GM18868 (cell line): ENCODE measurements at regions not wholly inside any gene's neighbourhood (a gene's known extent, or its start where the extent isn't known, plus 50 kb on each side); places are given as distances from the start of the nearest gene placed in this dataset.

Experiments used
- ATAC-seq: cut with Tn5 transposase; IDR thresholded peaks from one replicate; pipeline ENCODE4 v1.9.1; 2021; ENCODE audit warnings: mild to moderate bottlenecking, moderate library complexity; ENCODE audit not compliant: unreplicated experiment

DNA sequence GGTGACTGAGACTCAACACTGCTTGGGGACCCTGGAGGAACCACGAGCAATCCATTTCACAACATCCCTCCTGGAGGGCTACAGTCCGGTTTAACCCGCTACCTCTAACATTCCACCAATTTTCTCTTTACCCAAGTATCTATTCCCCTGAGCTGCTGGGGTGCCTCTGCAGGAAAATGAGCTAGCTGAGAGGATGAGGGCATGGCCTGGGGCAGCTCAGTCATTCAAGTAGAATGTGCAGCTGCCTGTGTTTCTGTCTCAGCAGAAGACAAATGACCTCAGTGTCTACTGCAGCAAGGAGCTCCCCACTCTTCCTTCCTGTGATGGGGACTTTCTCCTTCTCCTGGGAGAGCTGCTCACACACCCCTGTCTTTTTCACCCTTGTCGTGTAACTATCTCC is 120.8 kb downstream of the ZNF518B start:
- no peak for ATAC-seq

DNA sequence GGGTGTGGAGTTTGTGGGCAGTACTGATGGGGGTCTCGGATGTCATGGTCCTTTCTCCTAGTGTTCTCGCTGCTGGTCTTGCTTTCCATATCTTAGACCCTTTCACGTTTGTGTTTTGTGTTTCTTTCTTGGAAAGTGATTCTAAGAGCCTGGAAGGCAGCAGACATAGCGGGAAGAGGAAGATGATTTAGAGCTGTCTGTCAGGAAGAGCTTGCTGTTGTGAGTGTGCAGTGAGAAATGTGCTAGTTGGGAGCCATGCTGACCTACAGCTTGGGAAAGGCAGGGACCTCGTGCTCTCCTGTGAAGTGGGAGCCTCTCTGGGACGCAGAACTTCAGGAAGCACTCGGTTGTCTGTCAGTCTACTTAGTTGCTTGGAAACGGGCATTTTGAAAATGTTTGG is 122.2 kb downstream of the ZNF518B start:
- no peak for ATAC-seq

DNA sequence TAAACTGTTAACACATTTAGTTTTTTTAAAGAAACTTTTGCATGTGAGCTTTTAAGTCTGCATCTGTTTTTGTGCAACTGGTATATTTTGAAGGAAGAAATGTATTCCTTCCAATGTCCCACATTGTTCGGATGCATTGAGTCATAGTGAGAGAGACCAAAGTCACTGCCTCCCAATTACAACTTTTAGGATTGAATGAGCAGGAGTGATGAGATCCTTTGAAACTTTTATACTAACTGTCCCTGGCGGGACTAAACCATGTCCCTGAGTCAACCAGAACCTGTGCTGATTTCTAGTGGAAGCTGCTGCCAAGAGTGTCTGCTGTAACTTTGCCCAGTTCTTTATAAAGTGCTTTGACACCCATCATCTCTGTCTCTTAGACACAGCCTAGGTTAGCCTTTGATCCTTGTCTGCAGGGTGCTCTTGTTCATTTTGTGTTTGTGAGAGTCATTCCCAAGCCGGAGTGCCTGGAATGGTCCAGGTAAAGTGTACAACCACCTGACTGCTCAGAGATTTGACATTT is 122.7 kb downstream of the ZNF518B start:
- no peak for ATAC-seq

DNA sequence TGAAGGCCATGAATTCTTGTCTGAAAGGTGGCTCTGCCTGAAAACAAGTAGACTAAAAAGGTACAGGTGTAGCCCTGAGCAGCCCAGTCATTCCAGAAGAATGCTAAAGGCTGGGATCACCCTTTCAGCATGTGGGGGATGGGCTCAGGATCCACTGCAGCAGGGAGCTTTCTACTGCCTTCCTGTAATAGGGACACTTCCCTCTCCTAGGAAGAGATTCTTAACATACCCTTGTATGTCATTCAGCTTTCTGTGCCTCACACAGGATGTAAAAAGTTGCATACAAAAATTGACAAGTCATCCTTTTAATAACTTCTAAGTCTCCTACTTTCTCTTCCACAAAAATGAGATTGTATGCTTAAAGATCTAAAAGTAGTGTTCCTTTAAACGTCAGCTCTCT is 123.3 kb downstream of the ZNF518B start:
- ATAC-seq, result no peak

DNA sequence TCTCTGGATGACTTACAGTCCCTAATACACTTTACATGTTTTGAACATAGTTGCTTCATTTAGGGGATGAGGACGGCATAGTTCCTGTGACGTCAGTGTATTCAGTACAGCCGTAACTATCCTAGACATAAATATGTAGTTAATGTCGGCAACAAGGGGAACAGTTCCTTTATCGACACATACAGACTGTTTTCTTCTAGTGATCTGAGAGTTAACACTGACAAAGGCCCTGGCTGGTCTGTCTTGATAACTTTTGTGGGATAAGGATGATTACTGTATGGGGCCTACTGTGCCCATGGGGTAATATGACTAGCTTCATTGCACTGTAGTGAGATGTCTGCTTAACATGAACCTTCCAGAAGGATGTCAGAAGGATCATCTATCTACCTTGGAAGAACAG is 131.2 kb downstream of the ZNF518B start:
- no peak for ATAC-seq

DNA sequence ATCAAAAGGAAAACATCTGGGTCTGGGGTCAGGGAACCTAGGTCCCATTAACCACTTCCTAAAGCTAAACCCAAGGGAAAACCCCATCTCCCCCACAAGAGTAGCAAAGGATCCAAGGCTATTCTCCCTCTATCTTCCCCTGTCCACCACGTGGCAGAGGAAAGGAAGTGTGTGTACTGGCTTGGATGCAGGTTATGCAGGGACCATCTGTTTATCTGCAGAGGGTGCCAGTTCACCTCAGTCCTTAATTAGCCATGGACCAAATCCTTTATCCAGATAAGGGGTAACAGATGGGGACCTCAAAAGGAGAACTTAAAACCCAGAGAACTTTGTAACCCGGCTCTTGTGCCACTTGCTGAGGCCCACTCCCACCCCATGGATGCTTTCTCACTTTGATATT is 135.3 kb downstream of the ZNF518B start:
- no peak for ATAC-seq

DNA sequence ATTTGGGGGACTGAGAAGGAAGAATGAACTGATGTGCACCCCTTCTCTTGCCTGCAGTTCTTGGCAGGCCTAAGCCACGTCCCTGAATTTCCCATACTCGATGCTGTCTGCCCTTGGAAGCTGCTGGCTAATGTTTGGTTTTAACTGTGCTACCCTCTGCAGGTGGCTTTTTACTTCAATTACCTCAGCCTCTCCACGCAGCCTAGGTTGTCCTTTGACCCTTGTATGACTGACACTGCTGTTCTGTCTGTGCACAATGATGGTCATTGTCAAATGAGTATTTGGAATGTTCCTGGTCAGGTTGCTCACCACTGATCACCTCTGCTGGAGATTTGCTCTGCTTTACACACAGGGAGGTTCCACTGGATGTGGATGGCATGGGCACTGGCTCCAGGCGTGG is 137.1 kb downstream of the ZNF518B start:
- ATAC-seq, result no peak

DNA sequence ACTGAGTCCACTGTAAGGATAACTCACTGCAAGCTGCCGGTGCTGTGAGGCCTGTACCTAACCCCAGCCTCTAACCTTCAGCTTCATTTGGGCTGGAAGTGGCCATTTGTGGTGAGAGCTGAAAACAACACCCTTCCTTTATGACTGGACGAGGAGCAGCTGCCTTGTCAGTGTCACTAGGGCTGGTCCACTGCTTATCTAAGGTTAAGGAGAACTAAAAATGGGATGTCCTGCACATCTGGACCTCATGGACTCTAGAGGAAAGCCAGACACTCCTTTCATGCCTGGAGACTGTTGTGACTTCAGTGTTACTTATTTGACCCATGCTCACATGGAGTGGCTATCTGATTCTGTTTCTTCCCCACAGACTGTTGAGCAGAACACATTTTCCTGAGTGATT is 139.9 kb downstream of the ZNF518B start:
- ATAC-seq, result no peak

DNA sequence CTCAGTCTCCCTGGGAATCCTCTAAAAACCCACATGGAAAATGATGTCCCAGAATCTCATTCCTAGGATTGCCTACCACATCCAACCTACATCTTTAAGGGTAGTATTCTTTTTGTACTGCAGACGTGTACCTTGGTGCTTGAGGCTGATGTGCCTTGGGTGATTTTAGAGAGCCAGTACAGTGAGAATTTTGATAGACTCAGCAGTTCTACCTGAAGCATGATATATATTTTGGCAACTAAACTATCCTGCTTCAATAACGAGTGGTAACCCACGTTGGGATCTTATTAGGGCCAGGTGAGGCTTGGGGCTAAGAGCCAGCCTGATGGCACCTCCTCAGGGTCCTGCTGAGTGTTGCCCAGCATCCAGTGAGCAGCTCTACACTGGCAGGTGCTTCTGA is 140.4 kb downstream of the ZNF518B start:
- no peak for ATAC-seq

DNA sequence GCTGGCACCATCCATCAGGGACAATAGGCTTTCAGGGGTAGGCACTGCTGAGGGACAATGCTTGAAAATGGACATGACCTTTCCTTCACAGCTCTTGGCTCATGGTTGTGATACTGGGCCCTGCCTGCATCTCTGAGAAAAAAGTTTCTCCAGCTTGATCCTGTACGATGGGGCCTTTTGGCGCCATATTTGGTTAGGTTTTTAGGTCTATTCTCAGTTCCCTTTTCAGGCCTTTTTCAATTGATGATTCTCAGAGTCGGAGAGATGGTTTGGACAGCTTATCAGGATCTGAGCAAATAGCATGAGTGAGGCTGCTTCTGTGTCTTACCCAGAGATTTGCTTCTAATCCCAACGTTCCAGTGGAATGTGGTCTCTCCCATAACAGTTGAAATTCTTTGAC is 141.6 kb downstream of the ZNF518B start:
- ATAC-seq, result no peak

DNA sequence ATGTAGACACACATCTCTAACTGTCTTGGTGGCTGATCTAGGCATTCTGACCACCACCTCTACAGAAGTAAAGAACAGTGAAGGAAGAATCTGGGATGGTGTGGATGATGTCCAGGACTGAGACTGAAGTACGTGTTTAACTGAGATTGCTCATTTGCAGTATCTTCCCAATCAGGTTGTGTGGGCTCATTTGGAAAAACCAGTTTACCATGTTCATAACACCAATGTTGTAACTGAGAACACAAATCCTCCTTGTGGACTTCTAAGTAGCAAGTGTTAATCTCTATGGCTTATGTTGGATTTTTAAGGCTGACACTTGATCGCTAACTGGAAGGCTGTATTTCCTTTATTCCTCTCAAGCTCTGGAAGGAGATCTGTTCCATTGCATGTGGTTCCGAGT is 144.7 kb downstream of the ZNF518B start:
- no peak for ATAC-seq

DNA sequence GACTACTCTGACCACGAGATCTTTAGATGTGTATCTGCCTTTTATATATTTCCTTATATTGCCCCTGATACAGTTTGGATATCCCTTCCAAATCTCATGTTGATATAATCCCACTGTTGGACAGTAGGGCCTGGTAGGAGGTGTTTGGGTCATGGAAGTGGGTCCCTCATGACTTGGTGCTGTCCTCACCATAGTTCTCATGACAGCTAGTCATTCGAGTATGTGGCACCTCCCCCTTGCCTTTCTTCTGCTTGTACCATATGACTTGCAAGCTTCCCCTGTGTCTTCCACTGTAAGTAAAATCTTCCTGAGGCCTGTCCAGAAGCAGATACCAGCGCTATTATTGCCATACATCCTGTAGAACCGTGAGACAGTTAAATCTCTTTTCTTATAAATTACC is 145.3 kb downstream of the ZNF518B start:
- ATAC-seq, result no peak

DNA sequence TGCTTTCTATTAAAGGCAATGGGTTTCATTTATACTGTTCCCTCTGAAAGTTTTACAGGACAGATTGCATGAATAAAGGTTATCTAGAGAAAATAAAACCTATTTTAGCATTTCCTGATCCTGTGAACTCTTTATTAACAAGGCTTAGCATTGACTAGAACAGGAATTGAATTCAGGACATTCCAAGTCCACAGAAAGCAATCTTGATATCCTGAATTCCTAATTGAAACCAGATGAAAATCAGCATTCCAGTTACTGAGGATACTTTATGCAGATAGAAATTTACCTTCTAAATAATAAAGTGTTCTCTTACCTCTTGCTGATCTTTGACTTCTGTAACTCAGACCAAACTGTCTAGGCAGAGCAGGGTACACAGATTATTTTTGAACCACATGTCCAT is 151.4 kb downstream of the ZNF518B start:
- ATAC-seq, result no peak

DNA sequence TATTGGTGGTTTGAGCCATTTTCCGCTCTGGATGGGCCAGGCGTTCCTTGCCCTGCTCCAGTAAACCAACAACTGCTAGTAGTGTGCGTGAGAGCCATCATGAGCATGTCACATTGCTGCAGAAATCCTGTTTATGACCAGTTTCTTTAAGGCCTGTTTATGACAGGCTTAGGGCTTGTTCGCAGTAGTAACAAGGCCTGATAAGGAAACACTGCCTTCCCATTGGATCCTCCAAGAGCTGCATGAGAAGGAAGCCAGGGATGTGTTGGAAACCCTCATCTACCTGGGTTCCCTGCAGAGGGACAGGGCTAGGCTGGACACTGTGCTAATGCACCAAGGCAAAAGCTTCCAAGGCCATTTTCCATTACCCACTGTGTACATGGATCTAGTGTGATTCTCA is 153.9 kb downstream of the ZNF518B start:
- no peak for ATAC-seq

DNA sequence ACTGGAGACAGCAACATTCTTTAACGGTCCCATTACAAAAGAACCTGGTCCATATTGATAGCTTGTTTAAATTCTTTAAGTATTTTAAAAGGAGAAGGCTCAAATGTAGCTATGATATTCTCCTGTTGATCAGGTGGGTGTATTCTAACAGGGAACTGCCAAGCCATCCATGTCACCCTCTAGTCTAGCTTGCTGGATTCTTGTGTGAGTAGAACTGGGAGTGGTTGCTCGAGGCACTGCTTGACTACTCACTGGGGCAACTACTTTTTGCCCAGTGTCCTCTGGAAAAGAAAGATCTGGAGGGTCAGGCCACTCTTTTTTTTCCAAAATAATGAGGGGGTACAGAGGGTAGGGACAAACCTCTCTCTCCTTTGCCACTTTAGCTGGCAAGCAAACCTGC is 155.1 kb downstream of the ZNF518B start:
- ATAC-seq, result no peak

DNA sequence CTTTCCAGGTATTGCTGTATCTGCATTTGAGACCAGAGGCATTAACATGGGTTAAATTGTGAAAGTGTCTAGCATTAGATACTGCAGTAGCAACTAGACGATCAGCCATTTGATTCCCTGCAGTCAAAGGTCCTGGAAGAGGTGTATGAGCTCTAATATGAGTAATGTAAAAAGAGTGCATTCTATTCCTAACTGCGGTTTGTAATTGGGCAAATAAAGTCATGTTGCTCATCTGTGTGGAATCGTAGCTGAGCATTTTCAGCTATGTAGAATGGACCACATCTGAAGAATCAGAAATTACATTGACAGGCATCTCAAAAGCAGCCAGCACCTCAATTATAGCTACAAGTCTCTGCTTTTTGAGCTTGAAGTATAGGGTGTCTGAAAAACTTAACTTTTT is 157.6 kb downstream of the ZNF518B start:
- no peak for ATAC-seq

DNA sequence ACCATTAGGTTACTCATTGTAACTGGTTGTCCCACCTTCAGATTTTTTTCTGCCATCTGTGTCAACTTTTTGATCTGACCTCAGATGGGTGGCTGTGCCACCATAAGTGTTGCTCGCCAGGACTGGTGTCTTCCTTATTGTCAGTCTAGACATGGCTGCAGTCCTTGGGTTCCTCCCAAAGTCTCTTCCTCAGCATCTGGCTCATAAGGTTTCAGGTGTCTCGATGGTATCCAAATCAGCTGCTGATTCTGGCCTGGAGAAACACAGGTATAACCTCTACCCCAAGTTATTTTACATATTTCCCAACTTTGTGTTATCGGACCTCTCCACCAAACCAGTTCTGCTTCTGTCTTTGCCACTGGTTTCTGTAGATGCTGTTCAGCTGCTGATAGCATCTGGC is 158.5 kb downstream of the ZNF518B start:
- no peak for ATAC-seq

DNA sequence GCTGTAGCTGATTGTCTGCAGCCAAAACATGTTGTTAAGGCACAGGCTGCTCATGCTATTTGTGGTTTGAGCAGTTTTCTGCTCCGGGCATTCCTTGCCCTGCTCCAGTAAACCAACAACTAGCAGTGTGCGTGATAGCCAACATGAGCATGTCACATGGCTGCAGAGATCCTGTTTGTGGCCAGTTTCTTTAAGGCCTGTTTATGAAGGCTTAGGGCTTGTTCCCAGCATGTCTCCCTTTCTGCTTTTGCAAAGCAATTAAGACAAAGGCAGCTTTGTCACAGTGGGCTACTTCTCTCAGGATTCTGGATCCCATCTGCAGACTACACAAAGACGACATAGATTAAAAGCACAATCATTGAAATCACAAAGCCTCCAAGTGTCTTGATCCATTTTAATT is 160.5 kb downstream of the ZNF518B start:
- ATAC-seq, result no peak

DNA sequence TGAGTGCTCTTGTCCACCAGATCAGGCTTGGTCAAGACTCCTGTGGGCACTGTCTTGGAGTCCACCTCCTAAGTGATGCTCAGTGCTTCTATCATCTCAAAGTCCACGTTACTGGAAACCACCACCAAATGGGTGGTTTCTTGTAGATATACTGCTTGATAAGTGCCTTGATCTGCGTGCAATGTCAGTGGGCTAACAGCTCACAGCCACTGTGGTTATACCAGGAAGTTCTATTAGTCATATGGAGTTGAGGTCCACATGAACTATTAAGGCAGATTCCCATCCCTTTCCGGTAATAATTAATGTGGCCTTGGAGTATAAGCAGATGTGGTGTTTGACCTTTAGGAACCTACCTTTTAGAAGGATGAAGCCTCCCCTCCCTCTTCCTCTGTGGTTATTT is 161.9 kb downstream of the ZNF518B start:
- ATAC-seq, result no peak

DNA sequence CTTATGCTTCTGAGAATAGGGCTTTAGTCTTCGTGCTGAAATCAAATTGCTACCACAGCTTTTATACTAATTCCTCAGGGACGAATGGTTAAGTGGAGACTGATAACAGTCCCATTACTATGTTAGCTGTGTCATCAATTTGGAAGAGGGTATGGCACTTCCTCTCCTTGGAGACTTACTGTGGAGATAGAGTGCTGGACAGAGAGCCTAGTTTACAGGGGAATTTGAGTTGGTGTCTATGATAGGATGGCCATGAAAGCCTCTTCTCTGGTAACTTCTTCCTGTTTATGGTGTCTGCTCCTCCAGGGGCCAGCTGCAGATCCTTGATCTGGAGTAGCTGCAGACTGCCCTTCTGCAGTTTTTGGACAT is 167.7 kb downstream of the ZNF518B start:
- ATAC-seq, result no peak

DNA sequence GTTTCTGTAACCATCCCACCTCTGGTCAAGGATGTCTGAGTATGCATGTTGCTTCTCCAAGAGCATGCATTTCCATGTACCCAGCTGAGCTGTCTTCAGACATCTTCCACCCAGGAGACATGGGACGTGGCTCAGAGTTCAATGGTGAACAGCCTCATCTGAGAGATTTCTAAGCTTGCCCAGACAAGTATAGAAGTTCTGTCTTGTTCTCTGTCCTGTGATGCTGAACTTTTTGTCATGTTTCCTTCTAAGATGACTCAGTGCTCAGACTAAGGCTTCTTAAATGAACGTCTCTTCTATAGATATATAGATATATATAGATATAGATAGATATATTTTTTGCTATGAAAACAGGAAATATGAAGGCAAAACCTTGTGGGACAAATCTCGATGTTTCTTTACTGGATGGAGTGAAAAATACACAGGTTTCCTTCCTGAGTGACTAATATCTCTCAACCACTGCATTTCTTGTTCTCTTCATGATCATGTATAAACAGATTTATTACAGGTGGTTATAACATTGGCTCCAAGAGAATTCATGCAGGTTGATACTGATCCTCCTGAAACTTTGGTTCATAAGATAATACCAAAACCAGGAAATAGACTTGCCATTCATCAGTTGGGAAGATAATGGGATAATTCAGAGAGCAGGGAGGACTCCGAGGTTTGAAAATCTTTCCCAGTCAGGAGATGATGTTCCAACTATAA is 168.2 kb downstream of the ZNF518B start:
- no peak for ATAC-seq

DNA sequence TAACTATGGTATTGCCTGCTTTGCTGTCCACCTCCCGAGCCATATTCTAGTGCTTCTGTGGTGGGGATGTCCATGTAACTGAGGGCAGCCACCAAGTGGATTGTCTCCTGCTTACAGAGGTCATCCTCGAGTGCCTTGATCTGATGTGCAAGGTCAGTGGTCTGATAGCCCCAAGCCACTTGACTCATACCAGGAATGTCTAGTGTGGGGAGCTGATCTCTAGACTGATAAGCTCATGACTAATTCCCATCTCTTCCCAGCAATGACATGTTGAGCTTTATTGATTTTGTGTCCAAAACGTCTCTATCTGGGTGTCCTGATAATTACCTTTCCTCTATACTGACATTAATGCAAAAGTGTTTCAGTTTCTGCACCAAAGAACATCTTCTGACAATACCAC is 168.4 kb upstream of the WDR1 start:
- ATAC-seq, result no peak

DNA sequence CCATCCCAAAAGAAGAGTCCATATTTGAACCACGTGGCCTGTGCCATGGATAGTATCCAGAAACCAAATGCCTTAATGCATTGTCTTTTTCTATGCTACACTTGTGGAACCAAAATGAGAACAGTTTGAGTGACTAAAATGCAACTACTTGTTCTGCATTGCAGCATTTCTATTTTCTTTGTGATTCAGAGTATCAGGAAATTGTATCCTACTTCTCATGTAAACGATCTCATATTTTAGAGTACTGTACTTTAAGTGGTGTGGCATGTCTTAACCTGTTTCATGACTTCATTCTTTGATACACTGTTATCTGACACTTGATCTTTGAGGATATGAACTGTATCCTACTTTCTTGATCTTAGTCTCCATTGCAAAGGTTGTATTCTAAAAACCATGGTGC is 167.2 kb upstream of the WDR1 start:
- no peak for ATAC-seq
